ENCODE measurements at regions not wholly inside any gene's neighbourhood (a gene's known extent, or its start where the extent isn't known, plus 50 kb on each side); places are given as distances from the start of the nearest gene placed in this dataset.

DNA sequence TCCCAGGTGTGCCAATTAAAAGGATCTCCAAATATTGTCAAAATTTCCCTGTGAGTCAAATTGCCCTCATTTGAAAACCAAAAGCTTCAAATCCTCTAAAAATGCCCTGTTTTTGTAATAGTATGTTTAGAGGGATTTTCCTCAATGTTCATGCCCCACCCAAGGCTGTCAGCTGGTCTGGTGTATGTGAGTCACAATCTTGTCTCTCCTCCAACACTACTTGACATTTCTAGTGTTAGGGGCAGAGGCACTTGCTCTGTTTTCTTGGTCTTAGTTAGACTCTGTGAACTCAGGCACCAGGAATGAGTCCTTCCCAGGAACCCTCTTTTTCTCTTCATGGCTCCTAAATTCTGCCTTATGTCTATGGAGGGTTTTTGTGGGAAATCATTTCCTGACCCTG is 634.8 kb downstream of the KCNJ2 start:
- no peak overlapping the region for H2BK20ac ChIP-seq (ENCODE audit: low read length)
- TF ChIP-seq, protein P1, sequence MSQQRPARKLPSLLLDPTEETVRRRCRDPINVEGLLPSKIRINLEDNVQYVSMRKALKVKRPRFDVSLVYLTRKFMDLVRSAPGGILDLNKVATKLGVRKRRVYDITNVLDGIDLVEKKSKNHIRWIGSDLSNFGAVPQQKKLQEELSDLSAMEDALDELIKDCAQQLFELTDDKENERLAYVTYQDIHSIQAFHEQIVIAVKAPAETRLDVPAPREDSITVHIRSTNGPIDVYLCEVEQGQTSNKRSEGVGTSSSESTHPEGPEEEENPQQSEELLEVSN (IDR thresholded peaks at IDR 0.05), result no peak
- TF ChIP-seq TCF12 (IDR thresholded peaks at IDR 0.05; ENCODE audit: low read depth, low read length), result no peak
- TF ChIP-seq POLR2AphosphoS5 (IDR thresholded peaks at IDR 0.05; ENCODE audit: low read depth, low read length), result no peak
- TF ChIP-seq HDAC2 (IDR thresholded peaks at IDR 0.05; ENCODE audit: borderline replicate concordance in 1 of 2, low read depth in 2 of 2, low read length in 2 of 2), result no peak
- no peak for TF ChIP-seq NANOG (IDR thresholded peaks at IDR 0.05; ENCODE audit: insufficient read depth, low read depth, low read length, poor library complexity, severe bottlenecking)
- TF ChIP-seq SP4 (IDR thresholded peaks at IDR 0.05; ENCODE audit: low read length), result no peak
- TF ChIP-seq SP1 (IDR thresholded peaks at IDR 0.05; ENCODE audit: low read depth, low read length), result no peak
- TF ChIP-seq KDM4A (IDR thresholded peaks at IDR 0.05; ENCODE audit: low read depth, low read length, severe bottlenecking), result no peak
- TF ChIP-seq ZNF274 (IDR thresholded peaks at IDR 0.05; ENCODE audit: borderline replicate concordance, extremely low read depth, low read length), result no peak
- TF ChIP-seq EZH2 (IDR thresholded peaks at IDR 0.05; ENCODE audit: low read depth, low read length, severe bottlenecking), result no peak
- TF ChIP-seq MAFK (IDR thresholded peaks at IDR 0.05; ENCODE audit: low read depth, low read length), result no peak
- no peak overlapping the region for H4K5ac ChIP-seq (ENCODE audit: insufficient read length, low read depth, low read length)
- H3K56ac ChIP-seq (replicated peaks; ENCODE audit: insufficient read length, low read depth, low read length), result no peak overlapping the region
- H3K4ac ChIP-seq (replicated peaks; ENCODE audit: insufficient read length, low read depth, low read length), result no peak overlapping the region
- ChIA-PET CTCF (ENCODE audit: partially characterized antibody) (no interaction called here), POLR2A (ENCODE audit: partially characterized antibody) (no interaction called here)
- no peak overlapping the region for H4K91ac ChIP-seq (replicated peaks; ENCODE audit: insufficient read length, low read length)
- no peaks in the 10 kb centered on the region for H3K9me3 ChIP-seq (ENCODE audit: insufficient read depth in 2 of 2, low read depth in 1 of 2, low read length in 1 of 2)
- H3K36me3 ChIP-seq (ENCODE audit: control insufficient read depth in 2 of 4, insufficient read depth in 4 of 4, low read length in 3 of 4), result no peaks in the 10 kb centered on the region
- H3K27me3 ChIP-seq (replicated peaks in 1 of 4; ENCODE audit: control insufficient read depth in 3 of 4, extremely low read depth in 1 of 4, insufficient read depth in 3 of 4, low read length in 3 of 4), result no peaks in the 10 kb centered on the region
- H3K4me3 ChIP-seq (ENCODE audit: extremely low read depth in 1 of 4, insufficient read depth in 2 of 4, low read depth in 3 of 4, low read length in 4 of 4), result no peak overlapping the region
- no peak overlapping the region for H3K23ac ChIP-seq (ENCODE audit: insufficient read length)
- no peak overlapping the region for H2BK15ac ChIP-seq (ENCODE audit: low read length)
- no peak overlapping the region for H2BK120ac ChIP-seq (replicated peaks; ENCODE audit: low read depth, low read length)
- DNase-seq (ENCODE audit: low read depth in 1 of 2, low spot score in 2 of 2) (no peak), FAIRE-seq (no peak)
- no peak overlapping the region for H4K8ac ChIP-seq (ENCODE audit: extremely low read depth, insufficient read depth, low read length)
- no peak overlapping the region for H3K4me2 ChIP-seq (ENCODE audit: insufficient read depth in 1 of 2, low read depth in 2 of 2, low read length in 2 of 2)
- H3K14ac ChIP-seq (ENCODE audit: insufficient read length), result no peak overlapping the region
- no peak overlapping the region for H2BK12ac ChIP-seq (ENCODE audit: low read depth, low read length)
- H2AFZ ChIP-seq (ENCODE audit: low read length), result no peak overlapping the region
- H2BK5ac ChIP-seq (ENCODE audit: low read depth, low read length), result no peak overlapping the region
- H3K23me2 ChIP-seq (ENCODE audit: low read depth, low read length), result no peaks in the 10 kb centered on the region
- no peak overlapping the region for H3K18ac ChIP-seq (ENCODE audit: extremely low read depth, low read length)
- no peak overlapping the region for H3K27ac ChIP-seq (ENCODE audit: low read depth, low read length)
- H4K20me1 ChIP-seq (replicated peaks in 1 of 2; ENCODE audit: control insufficient read depth in 1 of 2, insufficient read depth in 2 of 2, low read length in 2 of 2), result no peaks in the 10 kb centered on the region
- H3K4me1 ChIP-seq (replicated peaks in 1 of 4; ENCODE audit: control insufficient read depth in 3 of 4, insufficient read depth in 4 of 4, low read length in 3 of 4), result no peaks in the 10 kb centered on the region
- no peak overlapping the region for H3K9ac ChIP-seq (replicated peaks in 1 of 4; ENCODE audit: extremely low read depth in 1 of 4, low read depth in 3 of 4, low read length in 3 of 4)
- H3K79me1 ChIP-seq (ENCODE audit: low read depth, low read length), result no peaks in the 10 kb centered on the region
- no peak overlapping the region for H2AK5ac ChIP-seq (ENCODE audit: low read depth, low read length)
- no peaks in the 10 kb centered on the region for H3K79me2 ChIP-seq (ENCODE audit: control insufficient read depth in 1 of 2, insufficient read depth in 2 of 2, low read length in 2 of 2)
